GM13977 (cell line): ENCODE measurements at regions not wholly inside any gene's neighbourhood (a gene's known extent, or its start where the extent isn't known, plus 50 kb on each side); places are given as distances from the start of the nearest gene placed in this dataset.

Experiments used
- DNase-seq: peaks from one replicate; pipeline ENCODE4 v3.0.0; 2012; ENCODE audit warnings: low spot score
- in situ Hi-C: fragments of 300-500 bp; cut with MboI; formaldehyde crosslinking; loops from one replicate; pipeline ENCODE4 v1.12.0; 2022; ENCODE audit warnings: low sequenced_read_pairs, low pct_unique_long_range_greater_than_20kb, mixed read lengths, inconsistent platforms; ENCODE audit not compliant: unreplicated experiment
- TF ChIP-seq, protein P1 (sequence below): IDR thresholded peaks from 2 replicates; pipeline ENCODE4 v1.5.1; 2012; ENCODE audit warnings: mild to moderate bottlenecking, control low read depth; ENCODE audit not compliant: insufficient read depth; ENCODE audit errors: extremely low read depth, missing control alignments

DNA sequence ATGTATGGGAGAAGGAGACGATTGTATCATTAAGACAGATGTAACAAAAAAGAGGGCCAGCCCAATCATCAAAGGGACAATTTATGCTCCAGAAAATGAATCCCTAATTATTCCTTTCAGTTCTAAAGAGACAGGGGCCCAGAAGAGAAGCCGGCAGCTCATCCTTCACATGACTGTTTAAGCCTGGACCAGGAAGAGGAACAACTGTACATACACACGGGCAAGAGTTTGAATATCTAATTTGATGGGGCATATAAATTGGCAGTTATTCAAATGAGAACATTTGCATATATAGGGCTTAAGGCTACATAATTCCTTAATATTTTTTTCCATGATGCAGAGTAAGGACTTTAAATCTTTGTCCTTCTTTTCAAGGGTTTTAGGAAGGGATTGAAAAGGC, 232.3 kb downstream of the TLE3 start:
- in situ Hi-C loops, result no loop called here
- TF ChIP-seq, protein P1, sequence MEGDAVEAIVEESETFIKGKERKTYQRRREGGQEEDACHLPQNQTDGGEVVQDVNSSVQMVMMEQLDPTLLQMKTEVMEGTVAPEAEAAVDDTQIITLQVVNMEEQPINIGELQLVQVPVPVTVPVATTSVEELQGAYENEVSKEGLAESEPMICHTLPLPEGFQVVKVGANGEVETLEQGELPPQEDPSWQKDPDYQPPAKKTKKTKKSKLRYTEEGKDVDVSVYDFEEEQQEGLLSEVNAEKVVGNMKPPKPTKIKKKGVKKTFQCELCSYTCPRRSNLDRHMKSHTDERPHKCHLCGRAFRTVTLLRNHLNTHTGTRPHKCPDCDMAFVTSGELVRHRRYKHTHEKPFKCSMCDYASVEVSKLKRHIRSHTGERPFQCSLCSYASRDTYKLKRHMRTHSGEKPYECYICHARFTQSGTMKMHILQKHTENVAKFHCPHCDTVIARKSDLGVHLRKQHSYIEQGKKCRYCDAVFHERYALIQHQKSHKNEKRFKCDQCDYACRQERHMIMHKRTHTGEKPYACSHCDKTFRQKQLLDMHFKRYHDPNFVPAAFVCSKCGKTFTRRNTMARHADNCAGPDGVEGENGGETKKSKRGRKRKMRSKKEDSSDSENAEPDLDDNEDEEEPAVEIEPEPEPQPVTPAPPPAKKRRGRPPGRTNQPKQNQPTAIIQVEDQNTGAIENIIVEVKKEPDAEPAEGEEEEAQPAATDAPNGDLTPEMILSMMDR, result no peak
- DNase-seq, result no peak

DNA sequence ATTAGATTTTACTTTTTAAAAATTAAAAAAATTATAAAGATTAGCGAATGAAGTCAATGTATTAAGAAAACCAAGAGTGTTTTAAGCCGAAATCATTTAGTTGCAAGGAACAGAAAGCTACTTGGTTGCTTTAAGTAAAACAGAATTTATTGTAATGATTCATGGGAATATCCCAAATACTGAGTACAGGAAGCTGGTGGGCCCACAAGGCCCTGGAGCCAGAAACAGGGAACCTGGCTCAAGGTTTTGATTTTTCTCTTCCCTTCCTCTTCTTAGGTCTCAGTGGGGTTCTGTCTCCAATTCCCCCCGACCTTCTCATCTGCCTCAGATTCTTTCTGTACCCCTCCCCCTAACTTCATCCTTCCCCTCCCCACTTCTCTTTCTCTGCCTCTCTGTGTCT, 229.0 kb downstream of the TLE3 start:
- TF ChIP-seq, protein P1, result no peak
- DNase-seq, result no peak
- in situ Hi-C loops, result no loop called here

DNA sequence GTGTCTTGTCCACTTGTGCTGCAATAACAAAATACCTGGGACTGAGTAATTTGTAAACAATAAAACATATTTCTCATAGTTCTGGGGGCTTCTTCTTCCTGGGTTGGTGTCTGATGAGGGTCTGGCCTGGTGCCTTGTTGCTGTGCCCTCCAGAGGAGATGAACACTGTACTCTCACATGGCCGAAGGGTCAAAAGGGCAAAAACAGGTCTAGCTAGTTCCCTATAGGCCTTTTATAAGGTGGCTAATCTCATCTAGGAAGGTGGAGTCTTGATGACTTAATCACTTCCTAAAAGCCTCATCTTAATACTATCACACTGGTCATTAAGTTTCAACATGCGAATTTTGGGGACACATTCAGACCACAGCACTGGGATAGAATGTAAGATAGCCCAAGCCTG, 228.4 kb downstream of the TLE3 start:
- TF ChIP-seq, protein P1, result no peak
- in situ Hi-C loops, result no loop called here
- no peak for DNase-seq

DNA sequence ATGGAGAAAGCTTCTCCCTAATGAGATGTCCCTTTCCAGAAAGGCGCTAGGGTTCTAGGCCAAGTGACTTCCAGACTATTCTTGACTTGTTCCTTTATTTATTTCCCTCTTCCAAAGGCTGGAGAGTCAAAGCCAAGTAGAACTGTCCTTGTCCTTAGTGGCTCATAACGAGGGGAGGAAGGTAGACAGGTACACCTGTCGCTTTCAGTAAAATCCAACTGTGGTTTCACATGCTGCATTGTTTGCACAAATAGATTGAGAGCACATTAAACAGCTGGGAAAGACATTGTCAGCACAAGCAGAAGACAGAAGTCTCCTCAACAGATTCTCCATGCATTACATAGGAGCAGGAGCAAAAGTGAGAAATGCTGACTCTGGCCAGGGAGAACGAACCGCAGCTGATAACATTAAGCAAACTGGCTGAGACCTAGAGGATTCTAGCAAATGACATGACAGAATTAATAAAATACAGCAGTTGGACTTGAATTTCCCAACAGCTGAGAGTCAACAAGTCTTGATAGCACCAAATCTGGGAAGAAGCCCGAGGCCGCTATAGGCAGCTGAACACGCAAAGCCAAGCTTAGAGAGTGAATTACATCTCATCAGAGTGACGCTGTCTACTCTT, 227.7 kb downstream of the TLE3 start:
- no peak for DNase-seq
- TF ChIP-seq, protein P1, result no peak
- in situ Hi-C loops, result no loop called here

DNA sequence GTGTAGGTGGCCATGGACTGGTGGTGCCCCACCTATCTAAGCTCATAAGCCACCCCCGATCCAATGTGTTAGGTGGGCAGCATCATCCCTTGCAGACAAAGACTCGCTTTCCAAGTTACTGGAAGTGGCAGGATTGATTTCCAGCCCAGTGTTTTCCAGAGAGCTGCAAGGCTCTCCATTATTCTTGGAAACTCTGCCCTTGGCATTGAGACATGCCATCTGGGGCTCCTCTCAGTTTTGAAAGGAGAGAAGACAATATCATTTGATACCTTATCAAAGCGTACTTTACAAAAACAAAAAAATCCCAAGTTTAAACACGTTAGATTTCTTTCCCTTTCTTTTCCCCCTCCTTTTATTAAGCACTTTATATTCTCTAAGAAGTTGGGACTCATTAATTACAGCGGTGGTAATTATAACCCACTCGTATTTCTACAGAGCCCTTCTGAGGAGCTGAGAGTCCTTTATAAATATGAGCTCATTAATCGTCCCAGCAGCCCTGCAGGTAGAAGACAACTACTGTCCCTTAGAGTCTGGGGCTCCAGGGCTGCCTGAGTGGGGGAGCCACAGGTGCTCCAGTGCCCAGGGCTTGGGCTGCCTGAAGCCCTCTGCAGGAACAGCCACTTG, 226.1 kb downstream of the TLE3 start:
- TF ChIP-seq, protein P1, result no peak
- no peak for DNase-seq
- in situ Hi-C loops, result no loop called here

DNA sequence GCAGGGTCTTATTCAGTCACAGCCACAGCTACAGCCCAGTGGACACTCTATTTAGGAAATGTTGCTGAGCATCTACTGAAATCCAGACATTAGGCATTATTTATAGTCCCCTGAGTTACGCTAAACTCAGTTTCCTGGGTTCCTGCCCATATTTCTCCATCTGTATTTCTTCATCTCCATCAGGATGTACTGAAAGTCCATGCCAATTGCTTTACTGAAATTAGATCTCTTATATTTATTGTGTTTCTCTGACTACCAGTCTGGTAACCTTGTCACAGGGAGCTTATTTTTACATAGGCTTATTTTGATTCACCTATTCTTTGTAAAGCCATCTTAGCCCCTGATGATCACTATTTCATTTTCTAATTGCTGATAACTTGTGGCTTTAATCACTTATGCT, 223.9 kb downstream of the TLE3 start:
- TF ChIP-seq, protein P1, result no peak
- in situ Hi-C loops, result no loop called here
- DNase-seq, result no peak
